SK-N-MC (cell line): ENCODE measurements at regions not wholly inside any gene's neighbourhood (a gene's known extent, or its start where the extent isn't known, plus 50 kb on each side); places are given as distances from the start of the nearest gene placed in this dataset.
A peak's percentile ranks its signal among the peaks of the same experiment; 100 is the strongest.

ENCODE experiments used
- DNase-seq: peaks from one replicate; pipeline ENCODE4 v3.0.0-alpha.2; 2011; ENCODE audit warnings: low read depth, low spot score
- H3K27ac ChIP-seq: fragments of 200-600 bp; sonication (generic); 2 replicates; pipeline ENCODE4 v1.5.1; 2016; ENCODE audit warnings: mixed run types
- H3K36me3 ChIP-seq: fragments of 200-600 bp; sonication (generic); 2 replicates; pipeline ENCODE4 v1.6.1; 2017; ENCODE audit warnings: antibody characterized with exemption, low read length, mixed read lengths; ENCODE audit not compliant: insufficient read depth
- H3K4me3 ChIP-seq: fragments of 200-600 bp; sonication (generic); 2 replicates; pipeline ENCODE4 v1.5.1; 2016
- H3K9ac ChIP-seq: fragments of 200-600 bp; sonication (generic); 2 replicates; pipeline ENCODE4 v1.8.0; 2017; ENCODE audit warnings: mixed run types, mixed read lengths; ENCODE audit not compliant: insufficient read length
- H3K9me3 ChIP-seq: fragments of 200-600 bp; sonication (generic); 2 replicates; pipeline ENCODE4 v1.6.1; 2017; ENCODE audit warnings: low read depth, mild to moderate bottlenecking, antibody characterized with exemption, low read length, moderate library complexity, mixed read lengths
- EZH2 ChIP-seq: fragments of 200-600 bp; sonication (generic); IDR thresholded peaks from one replicate; pipeline ENCODE4 v1.6.1; 2017; ENCODE audit warnings: antibody characterized with exemption
- FOXP2 ChIP-seq: optimal IDR thresholded peaks from 2 replicates; pipeline ENCODE3; 2011; ENCODE audit warnings: mild to moderate bottlenecking, moderate library complexity; ENCODE audit not compliant: insufficient read depth; ENCODE audit errors: extremely low read length, control extremely low read depth
- POLR2AphosphoS5 ChIP-seq: IDR thresholded peaks from 2 replicates; pipeline ENCODE4 v1.6.1; 2012; ENCODE audit warnings: mild to moderate bottlenecking, low read depth, low read length, borderline replicate concordance

- no peak for DNase-seq
- H3K9me3 ChIP-seq = no peaks in the 10 kb centered on the region
- H3K9ac ChIP-seq = no peak overlapping the region
- H3K4me3 ChIP-seq = no peak overlapping the region
- H3K36me3 ChIP-seq = no peaks in the 10 kb centered on the region
- no peak for TF ChIP-seq POLR2AphosphoS5
- no peak for TF ChIP-seq FOXP2
- no peak for TF ChIP-seq EZH2
- no peak overlapping the region for H3K27ac ChIP-seq
These were observed 444.7 kb downstream of the PCDH10 start for GRCh38 chr4:133593764-133594163.

- no peak for DNase-seq
- no peaks in the 10 kb centered on the region for H3K36me3 ChIP-seq
- no peak overlapping the region for H3K9ac ChIP-seq
- H3K27ac ChIP-seq = no peak overlapping the region
- no peaks in the 10 kb centered on the region for H3K9me3 ChIP-seq
- TF ChIP-seq EZH2 (no peak), POLR2AphosphoS5 (no peak), FOXP2 (no peak)
- no peak overlapping the region for H3K4me3 ChIP-seq
These were observed 443.5 kb downstream of the PCDH10 start for GRCh38 chr4:133592591-133592990.

GRCh38 chr4:133592106-133592505 lies 443.0 kb downstream of the PCDH10 start:
- Histone ChIP-seq H3K4me3 (no peak overlapping the region), H3K9me3 (no peaks in the 10 kb centered on the region), H3K36me3 (no peaks in the 10 kb centered on the region), H3K9ac (no peak overlapping the region), H3K27ac (no peak overlapping the region)
- TF ChIP-seq FOXP2 (no peak), POLR2AphosphoS5 (no peak)
- no peak for DNase-seq

- Histone ChIP-seq H3K4me3 (no peak overlapping the region), H3K36me3 (no peaks in the 10 kb centered on the region), H3K9ac (no peak overlapping the region), H3K9me3 (no peaks in the 10 kb centered on the region), H3K27ac (no peak overlapping the region)
- no peak for DNase-seq
- no peak for TF ChIP-seq EZH2
- TF ChIP-seq FOXP2 = no peak
- TF ChIP-seq POLR2AphosphoS5 = no peak
These were observed 439.2 kb downstream of the PCDH10 start for GRCh38 chr4:133588306-133588705.

GRCh38 chr4:133585323-133585722 lies 436.2 kb downstream of the PCDH10 start:
- Histone ChIP-seq H3K27ac (no peak overlapping the region), H3K9ac (no peak overlapping the region), H3K36me3 (no peaks in the 10 kb centered on the region), H3K4me3 (no peak overlapping the region), H3K9me3 (no peaks in the 10 kb centered on the region)
- DNase-seq = no peak
- TF ChIP-seq POLR2AphosphoS5 (no peak), FOXP2 (no peak), EZH2 (no peak)

- TF ChIP-seq POLR2AphosphoS5 (no peak), FOXP2 (no peak)
- Histone ChIP-seq H3K27ac (no peak overlapping the region), H3K9ac (no peak overlapping the region), H3K9me3 (no peaks in the 10 kb centered on the region), H3K36me3 (no peaks in the 10 kb centered on the region), H3K4me3 (no peak overlapping the region)
- DNase-seq = no peak
These were observed 435.6 kb downstream of the PCDH10 start for GRCh38 chr4:133584714-133585113.

- DNase-seq = no peak
- Histone ChIP-seq H3K36me3 (no peaks in the 10 kb centered on the region), H3K9me3 (no peaks in the 10 kb centered on the region), H3K9ac (no peak overlapping the region), H3K27ac (no peak overlapping the region), H3K4me3 (no peak overlapping the region)
- no peak for TF ChIP-seq EZH2
- no peak for TF ChIP-seq FOXP2
- no peak for TF ChIP-seq POLR2AphosphoS5
These were observed 433.0 kb downstream of the PCDH10 start for GRCh38 chr4:133581996-133582619.

GRCh38 chr4:133574248-133574647 lies 425.2 kb downstream of the PCDH10 start:
- TF ChIP-seq EZH2 = no peak
- TF ChIP-seq POLR2AphosphoS5 = no peak
- no peak for TF ChIP-seq FOXP2
- Histone ChIP-seq H3K27ac (no peak overlapping the region), H3K9ac (no peak overlapping the region), H3K9me3 (no peaks in the 10 kb centered on the region), H3K4me3 (no peak overlapping the region), H3K36me3 (no peaks in the 10 kb centered on the region)
- DNase-seq = no peak

GRCh38 chr4:133565379-133565778 lies 416.3 kb downstream of the PCDH10 start:
- no peaks in the 10 kb centered on the region for H3K9me3 ChIP-seq
- peak; percentile 68; the same call in 1 of the 2 replicates for TF ChIP-seq POLR2AphosphoS5
- TF ChIP-seq FOXP2 = peak; percentile 10
- TF ChIP-seq EZH2 = no peak
- H3K9ac ChIP-seq = no peak overlapping the region
- no peak overlapping the region for H3K27ac ChIP-seq
- no peaks in the 10 kb centered on the region for H3K36me3 ChIP-seq
- peak overlapping the region; percentile 47 for H3K4me3 ChIP-seq
- peak; percentile 95 for DNase-seq
